Endothelial cell of umbilical vein (primary cell): ENCODE measurements at regions not wholly inside any gene's neighbourhood (a gene's known extent, or its start where the extent isn't known, plus 50 kb on each side); places are given as distances from the start of the nearest gene placed in this dataset.

Experiments
- BruUV-seq: library from RNA; stranded (reverse); fragments of 400-500 nt; replicated peaks from 2 replicates; lab custom pipeline; 2021; lab: Mats Ljungman, UMichigan
- CTCF ChIA-PET: fragments of 300-600, 350-600 bp; sonication (Branson Sonifier 250); formaldehyde crosslinking; loops from one replicate; lab custom pipeline; 2021; ENCODE audit warnings: antibody characterized with exemption, inconsistent platforms; lab: Charles Lee
- POLR2A ChIA-PET: fragments of 300-600, 350-600 bp; sonication (Branson Sonifier 250); formaldehyde crosslinking; loops from one replicate; lab custom pipeline; 2021; ENCODE audit warnings: antibody characterized with exemption, inconsistent platforms; lab: Charles Lee
- DNase-seq: peaks from one replicate; pipeline ENCODE4 v3.0.0-alpha.2; 2011; ENCODE audit warnings: low read depth, low spot score
- FAIRE-seq: peaks from 2 replicates; lab custom pipeline; 2011; peaks lifted over from hg19 to GRCh38; lab: Jason Lieb, UNC
- H2AFZ ChIP-seq: 2 replicates; pipeline ENCODE4 v1.6.0; 2012; ENCODE audit warnings: low read depth, low read length, control low read depth, inconsistent platforms
- H3K27ac ChIP-seq: 2 replicates; pipeline ENCODE4 v1.5.1; 2011; ENCODE audit warnings: low read depth, mild to moderate bottlenecking, control low read depth, low read length, moderate library complexity; ENCODE audit not compliant: insufficient read depth
- H3K27me3 ChIP-seq, 2 experiments: 2 replicates each; pipeline versions ENCODE4 v1.6.0 to v1.6.1; 2011; ENCODE audit warnings: low read length in 2 of 2, mixed read lengths in 1 of 2; ENCODE audit not compliant: control insufficient read depth in 2 of 2, insufficient read depth in 2 of 2
- H3K36me3 ChIP-seq, 2 experiments: 2 replicates in 1 of 2; 3 replicates in 1 of 2; pipeline ENCODE4 v1.5.1; 2011; ENCODE audit warnings: low read length in 2 of 2, mild to moderate bottlenecking in 1 of 2, moderate library complexity in 1 of 2; ENCODE audit not compliant: control insufficient read depth in 2 of 2, insufficient read depth in 2 of 2; ENCODE audit errors: extremely low read depth in 1 of 2
- H3K4me1 ChIP-seq: 3 replicates; pipeline ENCODE4 v1.5.1; 2011; ENCODE audit warnings: mild to moderate bottlenecking, low read length; ENCODE audit not compliant: control insufficient read depth, insufficient read depth; ENCODE audit errors: extremely low read depth
- H3K4me2 ChIP-seq: 2 replicates; pipeline ENCODE4 v1.6.1; 2011; ENCODE audit warnings: low read length, control low read depth, mixed read lengths; ENCODE audit not compliant: insufficient read depth
- H3K4me3 ChIP-seq, 3 experiments: fragments of 200-600 bp in 1 of 3; sonication (generic), shearing (Covaris generic) in 1 of 3; replicated peaks in 1 of 3; 2 replicates each; pipeline ENCODE4 v1.5.1; 2011 to 2016; ENCODE audit warnings: control low read depth in 3 of 3, low read length in 3 of 3, mild to moderate bottlenecking in 2 of 3, inconsistent platforms in 1 of 3, low read depth in 1 of 3, moderate library complexity in 1 of 3; ENCODE audit not compliant: insufficient read depth in 1 of 3
- H3K79me2 ChIP-seq: 2 replicates; pipeline ENCODE4 v1.6.0; 2012; ENCODE audit warnings: low read length, inconsistent platforms; ENCODE audit not compliant: control insufficient read depth, insufficient read depth
- H3K9ac ChIP-seq: replicated peaks from 2 replicates; pipeline ENCODE3; 2011; ENCODE audit warnings: low read length, control low read depth; ENCODE audit not compliant: insufficient read depth; ENCODE audit errors: extremely low read depth
- H3K9me1 ChIP-seq: replicated peaks from 3 replicates; pipeline ENCODE4 v1.6.0; 2011; ENCODE audit warnings: mild to moderate bottlenecking, low read length; ENCODE audit not compliant: control insufficient read depth, insufficient read depth; ENCODE audit errors: extremely low read depth
- H3K9me3 ChIP-seq: replicated peaks from 2 replicates; pipeline ENCODE4 v1.5.1; 2012; ENCODE audit warnings: low read length, inconsistent platforms; ENCODE audit not compliant: control insufficient read depth, insufficient read depth
- H4K20me1 ChIP-seq: replicated peaks from 2 replicates; pipeline ENCODE3; 2011; ENCODE audit warnings: mild to moderate bottlenecking, low read length; ENCODE audit not compliant: control insufficient read depth, insufficient read depth; ENCODE audit errors: extremely low read depth
- EZH2 ChIP-seq: IDR thresholded peaks from 2 replicates; pipeline ENCODE4 v1.6.1; 2012; ENCODE audit warnings: borderline replicate concordance, low read depth, mild to moderate bottlenecking, moderate library complexity, low read length, inconsistent platforms; ENCODE audit not compliant: severe bottlenecking
- FOS ChIP-seq: IDR thresholded peaks from 2 replicates; pipeline ENCODE4 v1.6.1; 2011; ENCODE audit warnings: mild to moderate bottlenecking, low read length, moderate library complexity, borderline replicate concordance; ENCODE audit not compliant: insufficient read depth
- GATA2 ChIP-seq: IDR thresholded peaks from 2 replicates; pipeline ENCODE4 v1.7.0; 2011; ENCODE audit warnings: low read depth, mild to moderate bottlenecking, moderate library complexity, mixed read lengths, low read length; ENCODE audit not compliant: insufficient read length, insufficient read depth
- JUN ChIP-seq: IDR thresholded peaks from 2 replicates; pipeline ENCODE4 v1.6.1; 2011; ENCODE audit warnings: borderline replicate concordance, low read depth; ENCODE audit not compliant: insufficient read length, insufficient read depth
- MAX ChIP-seq: IDR thresholded peaks from 2 replicates; pipeline ENCODE4 v1.6.1; 2011; ENCODE audit not compliant: insufficient read depth, insufficient read length
- MYC ChIP-seq: IDR thresholded peaks from one replicate; pipeline ENCODE4 v1.6.1; 2011; ENCODE audit warnings: mild to moderate bottlenecking, low read depth, low read length
- POLR2A ChIP-seq: IDR thresholded peaks from 2 replicates; pipeline ENCODE4 v1.6.1; 2012; ENCODE audit warnings: low read depth, mild to moderate bottlenecking, control low read depth, low read length
- POLR2AphosphoS5 ChIP-seq: IDR thresholded peaks from 2 replicates; pipeline ENCODE4 v1.6.1; 2012; ENCODE audit warnings: low read depth, mild to moderate bottlenecking, control low read depth, low read length, moderate library complexity; ENCODE audit not compliant: insufficient read depth
- dilution Hi-C: fragments of 300-500 bp; cut with MboI; formaldehyde crosslinking; loops from one replicate; pipeline ENCODE4 v1.15.0; 2019; ENCODE audit warnings: low sequenced_read_pairs; ENCODE audit not compliant: extremely low pct_ligation_motif_present
- intact Hi-C: fragments of 100-400 bp; cut with micrococcal nuclease; formaldehyde crosslinking; loops from one replicate; pipeline ENCODE4 v1.10.0; 2022
- TF ChIP-seq, protein P1 (sequence below), 2 donors: IDR thresholded peaks; 1 replicate in 1 of 2; 2 replicates in 1 of 2; pipeline ENCODE4 v1.5.1; 2011; ENCODE audit warnings: low read length in 2 of 2, mild to moderate bottlenecking in 2 of 2, moderate library complexity in 2 of 2, control low read depth in 1 of 2, inconsistent platforms in 1 of 2, low read depth in 1 of 2; ENCODE audit not compliant: insufficient read depth in 1 of 2; ENCODE audit errors: extremely low read depth in 1 of 2

- DNase-seq (peak; percentile 24), FAIRE-seq (no peak)
- Histone ChIP-seq H3K27ac (no peak overlapping the region), H3K9me1 (no peaks in the 10 kb centered on the region), H3K9ac (no peak overlapping the region), H3K4me3 (no peak overlapping the region), H3K79me2 (no peaks in the 10 kb centered on the region), H3K9me3 (no peaks in the 10 kb centered on the region), H3K36me3 (no peaks in the 10 kb centered on the region), H3K27me3 (peaks cover 0 to 5% of the 10 kb centered on the region in 2 experiments), H3K4me1 (no peaks in the 10 kb centered on the region), H2AFZ (no peak overlapping the region), H4K20me1 (no peaks in the 10 kb centered on the region), H3K4me2 (no peak overlapping the region)
- TF ChIP-seq GATA2 (no peak), MAX (no peak), EZH2 (no peak), POLR2AphosphoS5 (no peak), MYC (no peak), JUN (no peak), FOS (no peak), POLR2A (no peak)
- TF ChIP-seq, protein P1, sequence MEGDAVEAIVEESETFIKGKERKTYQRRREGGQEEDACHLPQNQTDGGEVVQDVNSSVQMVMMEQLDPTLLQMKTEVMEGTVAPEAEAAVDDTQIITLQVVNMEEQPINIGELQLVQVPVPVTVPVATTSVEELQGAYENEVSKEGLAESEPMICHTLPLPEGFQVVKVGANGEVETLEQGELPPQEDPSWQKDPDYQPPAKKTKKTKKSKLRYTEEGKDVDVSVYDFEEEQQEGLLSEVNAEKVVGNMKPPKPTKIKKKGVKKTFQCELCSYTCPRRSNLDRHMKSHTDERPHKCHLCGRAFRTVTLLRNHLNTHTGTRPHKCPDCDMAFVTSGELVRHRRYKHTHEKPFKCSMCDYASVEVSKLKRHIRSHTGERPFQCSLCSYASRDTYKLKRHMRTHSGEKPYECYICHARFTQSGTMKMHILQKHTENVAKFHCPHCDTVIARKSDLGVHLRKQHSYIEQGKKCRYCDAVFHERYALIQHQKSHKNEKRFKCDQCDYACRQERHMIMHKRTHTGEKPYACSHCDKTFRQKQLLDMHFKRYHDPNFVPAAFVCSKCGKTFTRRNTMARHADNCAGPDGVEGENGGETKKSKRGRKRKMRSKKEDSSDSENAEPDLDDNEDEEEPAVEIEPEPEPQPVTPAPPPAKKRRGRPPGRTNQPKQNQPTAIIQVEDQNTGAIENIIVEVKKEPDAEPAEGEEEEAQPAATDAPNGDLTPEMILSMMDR (IDR thresholded peaks at IDR 0.05; ENCODE audit: extremely low read depth in 1 of 2, insufficient read depth in 1 of 2, low read depth in 1 of 2, low read length in 2 of 2) = no peak
- intact Hi-C loops (no loop called here), dilution Hi-C loops (no loop called here)
- BruUV-seq = no TSS peak
- ChIA-PET CTCF (interaction anchor here (1.2 to 1.5 kb wide), 2 partner anchors 11 to 178 kb away, joined by 7 to 9 read pairs; no protein-coding TSS in a partner anchor), POLR2A (no interaction called here)
Measured at GRCh38 chr1:178575611-178576361, 62.9 kb downstream of the TEX35 start.
